Activated T-helper 2 cell treated with anti-CD3 and anti-CD28 coated beads, Interferon-gamma antibody, Interleukin-2, Interleukin-4, amounts not matched to agents 10 μg/mL and 5 μg/mL and 100 μg/mL, durations not matched to agents 14 hours and 24 hours and 36 hours (primary cell): ENCODE measurements at regions not wholly inside any gene's neighbourhood (a gene's known extent, or its start where the extent isn't known, plus 50 kb on each side); places are given as distances from the start of the nearest gene placed in this dataset.

ENCODE experiments used
- DNase-seq: peaks from one replicate; pipeline ENCODE4 v3.0.0; 2021; ENCODE audit warnings: low spot score
- H3K27ac Mint-ChIP-seq: one replicate; pipeline ENCODE4 v1.8.0; 2021; ENCODE audit warnings: mixed read lengths
- H3K27me3 Mint-ChIP-seq: one replicate; pipeline ENCODE4 v1.8.0; 2021; ENCODE audit warnings: low read depth, mixed read lengths
- H3K36me3 Mint-ChIP-seq: one replicate; pipeline ENCODE4 v1.8.0; 2021; ENCODE audit warnings: low read depth, mixed read lengths
- H3K4me1 Mint-ChIP-seq: one replicate; pipeline ENCODE4 v1.8.0; 2021; ENCODE audit warnings: low read depth, mixed read lengths
- H3K4me3 Mint-ChIP-seq: one replicate; pipeline ENCODE4 v1.8.0; 2021; ENCODE audit warnings: low read depth, mild to moderate bottlenecking, moderate library complexity, mixed read lengths
- H3K9me3 Mint-ChIP-seq: one replicate; pipeline ENCODE4 v1.8.0; 2021; ENCODE audit warnings: mixed read lengths
- intact Hi-C: fragments of 100-400 bp; cut with micrococcal nuclease; formaldehyde crosslinking; loops from one replicate; pipeline ENCODE4 v1.15.1; 2023

DNA sequence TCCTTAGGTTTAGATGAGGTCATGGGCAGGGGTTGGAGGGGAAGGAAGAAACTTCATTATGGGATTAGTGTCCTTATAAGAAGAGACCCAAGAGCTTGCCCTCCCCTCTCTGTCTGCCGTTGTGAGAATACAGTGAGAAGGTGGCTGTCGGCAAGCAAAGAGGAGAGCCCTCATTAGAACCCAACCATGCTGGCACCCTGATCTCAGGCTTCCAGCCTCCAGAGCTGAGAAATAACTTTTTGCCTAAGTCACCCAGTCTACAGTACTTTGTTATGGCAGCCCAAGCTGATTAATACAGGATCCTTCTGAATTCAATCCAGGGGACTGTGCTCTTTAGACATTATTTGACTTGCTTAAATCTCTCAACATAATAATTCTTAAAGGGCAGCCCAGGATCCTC, 209.0 kb downstream of the RNF152 start:
- Mint-ChIP-seq H3K27ac (no peak overlapping the region), H3K36me3 (no peaks in the 10 kb centered on the region), H3K27me3 (no peaks in the 10 kb centered on the region), H3K4me3 (no peak overlapping the region), H3K4me1 (no peaks in the 10 kb centered on the region), H3K9me3 (peaks cover 10% of the 10 kb centered on the region)
- intact Hi-C loops = no loop called here
- DNase-seq = no peak

DNA sequence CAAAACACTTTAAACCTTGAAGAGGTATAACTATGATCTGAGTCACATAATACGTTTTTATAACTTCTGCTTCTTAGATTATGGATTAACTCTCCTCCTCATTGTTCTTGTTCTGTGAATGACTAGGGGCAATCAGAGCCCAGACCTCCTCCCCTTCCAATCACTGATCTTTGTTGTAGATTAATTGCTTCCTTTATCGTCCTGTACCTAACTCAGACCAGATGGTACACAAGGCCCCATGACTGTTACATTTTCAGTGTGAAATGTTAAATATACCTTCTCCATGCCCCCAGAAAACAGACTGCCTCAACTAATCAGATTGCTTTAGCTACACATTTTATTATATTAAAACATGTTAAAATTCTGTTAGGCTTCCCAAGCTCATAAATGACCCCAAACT, 211.7 kb downstream of the RNF152 start:
- intact Hi-C loops = no loop called here
- H3K27me3 Mint-ChIP-seq = no peaks in the 10 kb centered on the region
- H3K9me3 Mint-ChIP-seq = peaks cover 15% of the 10 kb centered on the region
- H3K4me1 Mint-ChIP-seq = no peaks in the 10 kb centered on the region
- no peaks in the 10 kb centered on the region for H3K36me3 Mint-ChIP-seq
- no peak for DNase-seq
- H3K4me3 Mint-ChIP-seq = no peak overlapping the region
- H3K27ac Mint-ChIP-seq = no peak overlapping the region

DNA sequence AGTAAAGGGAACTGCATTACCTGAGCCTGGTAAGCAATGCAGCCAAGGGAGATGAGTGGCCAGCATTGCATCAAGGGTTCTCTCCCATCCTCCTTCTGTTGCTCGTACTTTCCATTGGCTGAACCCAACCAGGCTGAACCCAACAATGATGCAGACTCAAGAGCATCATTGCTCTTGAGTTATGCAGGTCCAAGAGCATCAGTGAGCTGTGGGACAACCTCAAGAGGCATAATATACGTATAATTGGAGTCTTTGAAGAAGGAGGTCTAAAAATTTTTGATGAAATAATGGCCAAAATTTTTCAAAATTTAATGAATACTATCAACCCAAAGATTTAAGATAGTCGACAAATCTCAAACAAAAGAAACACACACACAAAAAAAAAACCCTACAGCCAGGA, 213.0 kb downstream of the RNF152 start:
- Mint-ChIP-seq H3K9me3 (peaks cover 15% of the 10 kb centered on the region), H3K27me3 (no peaks in the 10 kb centered on the region), H3K36me3 (no peaks in the 10 kb centered on the region), H3K4me3 (no peak overlapping the region), H3K4me1 (no peaks in the 10 kb centered on the region), H3K27ac (no peak overlapping the region)
- intact Hi-C loops = no loop called here
- DNase-seq = no peak

DNA sequence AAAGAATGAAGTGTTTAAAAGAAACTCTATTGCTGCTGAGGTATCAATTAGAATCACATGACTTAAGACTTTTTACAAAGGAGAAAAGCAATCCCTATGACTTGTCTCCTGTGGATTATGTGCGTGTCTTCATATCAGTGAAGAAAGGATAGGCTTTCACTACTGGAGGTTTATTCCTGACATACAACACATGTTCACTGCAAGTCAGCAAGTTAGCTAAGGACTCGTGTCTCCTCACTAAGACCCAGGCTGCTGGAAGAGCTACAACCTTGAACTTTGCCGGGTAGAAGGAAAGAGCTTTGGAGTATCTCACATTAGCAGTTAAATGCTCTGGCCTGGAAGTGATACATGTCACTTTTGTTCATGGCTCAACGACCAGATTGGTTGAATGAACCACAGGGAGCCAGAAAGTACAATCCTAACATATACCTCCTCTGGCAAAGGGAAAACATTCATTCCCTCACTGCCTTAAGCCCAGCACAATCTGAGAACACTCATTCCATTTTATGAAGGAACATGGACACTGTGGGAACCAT, 215.3 kb downstream of the RNF152 start:
- H3K4me1 Mint-ChIP-seq = no peaks in the 10 kb centered on the region
- no peak for DNase-seq
- intact Hi-C loops = no loop called here

DNA sequence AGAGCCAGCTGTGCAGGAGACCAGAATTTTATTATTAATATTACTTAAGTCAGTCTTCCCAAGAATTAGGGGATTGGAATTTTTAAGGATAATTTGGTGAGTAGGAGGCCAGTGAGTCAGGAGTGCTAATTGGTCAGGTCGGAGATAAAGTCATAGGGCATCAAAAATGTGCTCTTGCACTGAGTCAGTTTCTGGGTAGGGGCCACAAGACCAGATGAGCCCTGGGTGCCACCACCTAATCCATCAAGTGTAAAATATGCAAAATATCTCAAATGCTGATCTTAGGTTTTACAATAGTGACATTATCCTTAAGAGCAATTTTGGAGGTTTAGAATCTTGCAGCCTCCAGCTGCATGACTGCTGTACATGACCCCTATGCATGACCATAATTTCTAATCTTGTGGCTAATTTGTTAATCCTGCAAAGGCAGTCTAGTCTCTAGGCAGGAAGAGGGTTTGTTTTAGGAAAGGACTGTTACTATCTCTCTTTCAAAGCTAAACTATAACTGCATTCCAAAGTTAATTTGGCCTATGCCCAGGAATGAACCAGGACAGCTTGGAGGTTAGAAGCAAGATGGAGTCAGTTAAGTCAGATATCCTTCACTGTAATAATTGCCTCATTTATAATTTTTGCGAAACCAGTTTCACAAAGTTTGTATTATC, 215.9 kb downstream of the RNF152 start:
- H3K9me3 Mint-ChIP-seq = peaks cover 15% of the 10 kb centered on the region
- H3K36me3 Mint-ChIP-seq = no peaks in the 10 kb centered on the region
- H3K4me3 Mint-ChIP-seq = no peak overlapping the region
- DNase-seq = no peak
- no peaks in the 10 kb centered on the region for H3K4me1 Mint-ChIP-seq
- intact Hi-C loops = no loop called here
- peaks cover 6% of the 10 kb centered on the region for H3K27me3 Mint-ChIP-seq
- H3K27ac Mint-ChIP-seq = no peak overlapping the region

More for the DNA sequence above, 215.3 kb downstream of the RNF152 start:
- no peak overlapping the region for H3K4me3 Mint-ChIP-seq
- H3K27ac Mint-ChIP-seq = no peak overlapping the region
- H3K9me3 Mint-ChIP-seq = peaks cover 15% of the 10 kb centered on the region
- H3K36me3 Mint-ChIP-seq = no peaks in the 10 kb centered on the region
- H3K27me3 Mint-ChIP-seq = peaks cover 6% of the 10 kb centered on the region

DNA sequence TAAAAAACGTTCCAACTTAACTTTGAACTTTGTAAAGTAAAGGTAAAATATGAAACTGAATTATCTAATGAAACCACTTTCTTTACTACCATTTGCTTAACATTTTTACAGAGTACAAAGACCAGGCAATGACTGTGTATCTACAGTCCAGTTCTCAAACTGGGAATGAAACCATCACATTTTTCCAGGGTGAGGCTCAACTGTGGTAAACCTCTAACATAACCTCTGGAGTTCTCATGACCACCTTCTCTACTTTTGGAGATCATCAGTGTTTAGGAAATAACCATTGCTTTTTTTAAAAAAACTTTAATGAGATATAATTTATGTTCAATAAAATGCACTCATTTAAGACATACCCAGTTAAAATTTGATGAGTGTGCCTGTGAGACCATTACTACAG, 223.5 kb downstream of the RNF152 start:
- intact Hi-C loops = no loop called here
- H3K4me3 Mint-ChIP-seq = no peak overlapping the region
- H3K4me1 Mint-ChIP-seq = no peaks in the 10 kb centered on the region
- H3K27ac Mint-ChIP-seq = no peak overlapping the region
- peaks cover 8% of the 10 kb centered on the region for H3K27me3 Mint-ChIP-seq
- no peaks in the 10 kb centered on the region for H3K9me3 Mint-ChIP-seq
- no peak for DNase-seq
- H3K36me3 Mint-ChIP-seq = no peaks in the 10 kb centered on the region

DNA sequence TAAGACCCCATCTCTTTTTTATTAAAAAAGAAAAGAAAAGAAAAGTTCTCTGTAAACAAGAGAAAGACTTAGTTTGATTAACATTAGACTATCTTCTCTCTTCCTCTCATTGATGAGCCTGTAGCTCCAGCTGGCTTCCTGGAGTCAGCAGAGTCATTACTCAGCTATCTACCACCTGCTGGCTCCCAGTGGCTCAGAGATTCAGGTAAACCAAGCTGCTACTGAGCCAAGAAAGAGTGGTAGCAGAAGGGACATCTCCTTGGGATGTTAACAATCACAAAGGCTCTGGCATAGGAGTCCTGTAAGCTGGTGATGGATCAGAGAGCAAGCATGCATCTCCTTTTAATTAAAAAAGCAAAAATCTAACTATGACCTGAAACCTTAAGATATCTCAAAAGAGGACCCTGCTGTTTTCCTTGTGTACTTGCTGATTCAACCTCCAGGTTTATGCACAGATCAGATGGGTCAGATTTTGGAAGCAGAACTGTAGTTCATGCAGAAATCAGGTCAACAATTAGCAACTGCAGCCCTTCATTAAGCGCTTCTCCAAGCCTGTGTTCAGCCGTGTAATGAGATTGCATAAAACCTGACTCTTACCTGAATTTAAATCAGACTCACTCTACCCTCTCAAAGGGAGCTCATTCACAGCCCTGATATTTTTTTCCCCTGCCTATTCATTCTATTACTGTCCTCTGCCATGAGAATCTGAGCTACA, 225.8 kb downstream of the RNF152 start:
- H3K9me3 Mint-ChIP-seq = no peaks in the 10 kb centered on the region

DNA sequence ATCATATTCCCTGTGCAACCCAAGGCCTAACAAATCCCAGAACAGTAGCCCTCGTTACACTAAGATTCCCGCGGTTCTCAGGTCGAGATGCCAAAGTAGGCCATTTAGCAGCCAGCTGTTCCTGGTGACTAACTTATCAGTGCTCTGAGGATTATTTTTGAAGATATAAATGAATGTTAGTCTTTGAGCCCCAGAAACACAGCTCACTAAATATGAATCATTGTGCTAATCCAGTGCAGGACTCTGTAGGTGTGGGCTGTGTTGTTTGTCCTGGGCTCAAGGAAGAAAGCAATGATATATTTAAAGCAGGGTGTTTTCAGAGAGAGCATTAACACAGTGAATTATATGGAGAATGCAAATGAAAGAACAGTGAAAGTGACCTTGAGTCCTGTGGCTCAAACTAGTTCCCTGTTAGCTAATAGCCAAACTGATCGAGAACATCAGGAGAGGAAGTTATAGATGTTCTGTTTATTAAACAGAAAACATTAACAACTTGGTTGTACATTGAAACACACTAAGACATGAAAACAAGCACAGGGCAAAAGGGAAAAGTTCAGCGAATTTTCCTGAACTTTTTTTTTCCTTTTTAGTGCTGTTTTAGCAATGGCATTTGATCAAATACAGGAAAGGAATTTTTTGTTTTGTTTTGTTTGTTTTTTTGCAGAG, 228.3 kb downstream of the RNF152 start:
- no peak overlapping the region for H3K4me3 Mint-ChIP-seq
- intact Hi-C loops = no loop called here
- no peaks in the 10 kb centered on the region for H3K27me3 Mint-ChIP-seq
- H3K4me1 Mint-ChIP-seq = no peaks in the 10 kb centered on the region
- H3K27ac Mint-ChIP-seq = no peak overlapping the region
- DNase-seq = no peak
- H3K9me3 Mint-ChIP-seq = no peaks in the 10 kb centered on the region
- no peaks in the 10 kb centered on the region for H3K36me3 Mint-ChIP-seq

More for the DNA sequence above, 225.8 kb downstream of the RNF152 start:
- H3K4me1 Mint-ChIP-seq = no peaks in the 10 kb centered on the region
- no peaks in the 10 kb centered on the region for H3K36me3 Mint-ChIP-seq
- H3K27ac Mint-ChIP-seq = no peak overlapping the region
- intact Hi-C loops = no loop called here
- H3K27me3 Mint-ChIP-seq = peaks cover 2% of the 10 kb centered on the region
- DNase-seq = no peak
- no peak overlapping the region for H3K4me3 Mint-ChIP-seq

DNA sequence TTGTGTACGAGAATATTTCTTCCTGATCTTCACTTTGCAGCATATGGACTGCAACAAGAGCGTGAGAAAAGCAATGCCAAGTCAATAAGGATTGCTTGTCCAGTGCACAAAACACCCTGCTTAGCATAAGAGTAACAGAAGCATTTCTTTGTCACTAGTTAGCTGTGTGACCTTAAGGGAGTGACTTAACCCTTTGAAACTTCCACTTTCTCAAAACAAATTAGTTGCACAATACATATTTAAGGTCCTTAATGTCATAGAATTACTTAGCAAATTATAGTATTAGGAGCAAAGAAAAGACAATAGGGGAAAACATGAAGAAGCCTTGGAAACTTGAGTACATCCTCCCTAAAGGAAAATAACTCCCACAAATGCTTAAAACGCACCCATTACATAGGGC, 230.1 kb downstream of the RNF152 start:
- Mint-ChIP-seq H3K36me3 (no peaks in the 10 kb centered on the region), H3K27ac (no peak overlapping the region), H3K4me1 (no peaks in the 10 kb centered on the region), H3K9me3 (no peaks in the 10 kb centered on the region), H3K4me3 (no peak overlapping the region), H3K27me3 (no peaks in the 10 kb centered on the region)
- intact Hi-C loops = no loop called here
- no peak for DNase-seq

DNA sequence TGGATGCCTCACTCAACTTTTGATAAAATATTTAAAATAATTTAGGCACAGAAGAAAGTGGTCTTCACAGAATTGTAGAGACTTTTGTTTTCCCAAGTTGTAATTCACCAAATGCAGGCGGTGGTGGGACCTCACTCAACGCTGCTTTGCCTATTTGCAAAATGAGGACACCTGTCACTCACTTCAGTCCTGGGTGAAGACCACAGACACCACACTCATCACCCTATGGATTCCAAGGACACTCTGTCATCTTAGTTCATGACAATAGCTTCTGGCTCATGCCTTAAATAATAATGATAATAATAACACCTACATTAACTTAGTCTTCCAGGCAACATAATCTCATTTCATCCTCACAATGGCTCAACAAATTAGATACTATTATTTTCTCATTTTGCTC, 234.4 kb downstream of the RNF152 start:
- Mint-ChIP-seq H3K4me1 (no peaks in the 10 kb centered on the region), H3K4me3 (no peak overlapping the region), H3K9me3 (no peaks in the 10 kb centered on the region), H3K36me3 (no peaks in the 10 kb centered on the region), H3K27me3 (no peaks in the 10 kb centered on the region), H3K27ac (no peak overlapping the region)
- no peak for DNase-seq
- intact Hi-C loops = no loop called here

DNA sequence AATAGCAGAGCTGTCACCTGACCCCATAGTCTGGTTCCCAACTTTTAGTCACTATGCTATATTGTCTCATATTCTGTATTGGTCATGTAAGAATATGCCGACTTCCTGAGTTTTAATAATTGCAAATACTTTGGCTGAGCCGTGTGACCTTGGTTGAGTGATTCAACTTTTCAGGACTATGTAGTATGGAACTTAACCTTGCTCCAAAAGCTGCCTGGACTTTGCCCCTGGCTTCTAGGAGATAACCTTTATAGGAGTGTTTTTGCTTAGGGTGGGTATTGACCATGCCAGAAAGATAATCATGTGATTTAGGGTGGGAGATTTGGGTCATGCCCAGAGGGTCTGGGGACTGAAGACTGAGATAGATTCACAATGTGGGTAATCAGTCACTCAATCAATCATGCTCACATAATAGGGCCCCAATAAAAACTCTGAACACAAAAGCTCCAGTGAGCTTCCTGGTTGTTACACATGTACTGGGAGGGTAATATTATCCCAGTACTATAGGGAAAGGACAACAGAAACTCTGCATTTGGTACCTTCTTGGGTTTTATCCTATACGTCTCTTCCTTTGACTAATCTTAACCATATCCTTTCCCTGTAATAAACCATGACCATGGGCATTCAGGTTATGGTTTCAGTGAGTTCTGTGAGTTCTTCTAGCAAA, 235.6 kb downstream of the RNF152 start:
- no peak overlapping the region for H3K27ac Mint-ChIP-seq
- H3K27me3 Mint-ChIP-seq = peaks cover 3% of the 10 kb centered on the region
- H3K4me3 Mint-ChIP-seq = no peak overlapping the region
- H3K4me1 Mint-ChIP-seq = no peaks in the 10 kb centered on the region
- DNase-seq = no peak
- intact Hi-C loops = no loop called here
- H3K36me3 Mint-ChIP-seq = no peaks in the 10 kb centered on the region
- H3K9me3 Mint-ChIP-seq = no peaks in the 10 kb centered on the region

DNA sequence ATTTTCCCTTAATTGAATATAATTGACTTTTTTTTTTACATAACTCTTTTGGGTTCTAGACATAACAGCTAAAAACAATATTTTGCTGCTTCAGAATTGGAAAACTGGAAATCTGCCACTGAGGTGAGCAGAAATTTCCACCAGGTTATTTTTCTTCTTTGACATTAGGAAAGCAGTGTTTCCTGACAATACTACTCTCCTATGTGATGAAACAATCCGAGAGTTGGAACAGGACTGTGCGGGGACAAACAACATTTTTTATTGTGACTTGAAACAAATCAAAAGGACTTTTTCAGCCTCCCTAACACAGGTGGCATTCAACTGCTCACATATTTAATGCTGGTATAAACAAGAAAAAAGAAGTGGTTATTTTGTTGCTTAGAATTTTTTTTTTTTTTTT, 237.2 kb downstream of the RNF152 start:
- no peak overlapping the region for H3K4me3 Mint-ChIP-seq
- no peak overlapping the region for H3K27ac Mint-ChIP-seq
- intact Hi-C loops = no loop called here
- H3K27me3 Mint-ChIP-seq = peaks cover 3% of the 10 kb centered on the region
- DNase-seq = no peak
- H3K9me3 Mint-ChIP-seq = no peaks in the 10 kb centered on the region
- H3K4me1 Mint-ChIP-seq = no peaks in the 10 kb centered on the region
- no peaks in the 10 kb centered on the region for H3K36me3 Mint-ChIP-seq
